Left cardiac atrium (tissue), 4 donors: ENCODE measurements at regions not wholly inside any gene's neighbourhood (a gene's known extent, or its start where the extent isn't known, plus 50 kb on each side); places are given as distances from the start of the nearest gene placed in this dataset.

Source experiments
- ATAC-seq, 2 donors: fragments of 200-7000 bp; cut with Tn5 transposase; one replicate each; pipeline ENCODE4 v1.9.1; 2020; ENCODE audit warnings: mild to moderate bottlenecking in 2 of 2, moderate library complexity in 2 of 2
- DNase-seq: peaks from one replicate; pipeline ENCODE4 v3.0.0-alpha.2; 2020
- intact Hi-C, 2 donors: fragments of 100-400 bp; cut with DNase I; formaldehyde crosslinking; loops; one replicate each; pipeline versions ENCODE4 v1.14.1 to v1.15.1; 2022 to 2023
- donor health status: DM: no; HTN: yes; CAD: no.
- donor health status: DM: no; HTN: yes; CAD: no; lungs with severe emphysema.
- donor health status: DM: yes; HTN: yes; CAD: no.
- donor health status: Dilated cardiomyopathy.

DNA sequence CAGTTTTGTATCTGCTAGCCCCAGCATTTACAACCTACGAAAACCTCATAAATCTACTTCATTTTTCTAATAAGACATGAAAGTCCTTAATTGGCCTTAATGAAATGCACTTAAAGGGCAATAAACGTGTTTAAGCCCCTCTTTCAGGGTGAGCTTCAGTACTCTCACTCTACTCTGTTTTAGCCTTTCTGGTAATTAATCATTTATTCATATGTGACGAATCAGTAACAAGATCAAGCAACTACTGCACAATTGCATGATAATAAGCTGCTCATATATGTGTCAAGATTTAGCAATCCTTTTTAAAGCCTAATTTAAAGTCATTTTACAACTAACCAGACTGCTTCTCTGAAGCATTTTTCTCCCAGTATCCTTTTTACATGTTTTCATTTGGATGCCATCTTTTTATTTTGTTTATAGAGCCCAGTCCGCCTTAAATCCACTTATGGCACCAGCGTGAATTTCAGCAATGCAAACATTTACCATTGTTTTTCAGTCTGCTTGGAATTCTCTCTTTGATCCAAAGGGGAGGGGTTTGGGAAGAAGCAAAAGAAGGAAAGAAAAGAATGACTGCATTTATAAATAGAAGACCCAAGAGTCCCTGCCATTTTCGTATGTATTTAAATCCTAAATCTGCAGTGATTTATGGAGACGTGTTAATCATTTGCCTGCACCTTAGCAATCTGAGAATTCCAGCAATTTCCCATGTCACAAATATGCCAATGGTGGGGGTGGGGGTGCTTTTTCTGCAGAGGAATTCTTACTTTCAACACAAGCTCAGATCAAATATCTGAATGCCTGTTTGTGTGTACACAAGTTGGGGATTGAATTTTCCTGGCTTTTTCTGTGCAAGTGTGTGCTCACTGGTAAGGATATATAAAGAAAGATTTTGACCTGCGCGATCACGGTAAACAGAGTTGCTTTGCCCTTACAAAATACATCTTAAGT lies 230.8 kb upstream of the TBC1D5 start:
- intact Hi-C loops: no loop called here
- ATAC-seq (no peak), DNase-seq (no peak)

- ATAC-seq (no peak), DNase-seq (no peak)
Measured at GRCh38 chr3:17972476-17972875, 230.0 kb upstream of the TBC1D5 start.

DNA sequence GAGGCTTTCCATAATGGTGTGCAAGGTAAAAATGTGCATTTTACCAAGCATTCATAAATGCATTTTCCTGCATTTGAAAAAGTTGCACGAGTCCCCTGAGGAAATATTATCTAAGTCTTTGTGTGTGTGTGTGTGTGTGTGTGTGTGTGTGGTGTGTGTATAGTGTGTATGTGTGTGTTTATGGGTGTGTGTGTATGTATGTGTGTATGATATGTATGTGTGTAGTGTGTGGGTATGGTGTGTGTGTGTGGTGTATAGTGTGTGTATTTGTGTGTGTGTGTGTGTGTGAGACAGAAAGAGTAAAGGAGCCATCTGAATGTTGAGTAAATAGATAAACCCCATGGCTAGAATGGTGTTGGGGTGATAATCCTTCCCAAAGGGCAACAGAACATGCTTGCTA lies 229.6 kb upstream of the TBC1D5 start:
- DNase-seq (no peak), ATAC-seq (no peak)
- intact Hi-C loops: no loop called here

More at GRCh38 chr3:17972476-17972875, 230.0 kb upstream of the TBC1D5 start:
- intact Hi-C loops: no loop called here

- intact Hi-C loops: no loop called here
- ATAC-seq: no peak
- no peak for DNase-seq
Measured at GRCh38 chr3:17969985-17970568, 227.6 kb upstream of the TBC1D5 start.

DNA sequence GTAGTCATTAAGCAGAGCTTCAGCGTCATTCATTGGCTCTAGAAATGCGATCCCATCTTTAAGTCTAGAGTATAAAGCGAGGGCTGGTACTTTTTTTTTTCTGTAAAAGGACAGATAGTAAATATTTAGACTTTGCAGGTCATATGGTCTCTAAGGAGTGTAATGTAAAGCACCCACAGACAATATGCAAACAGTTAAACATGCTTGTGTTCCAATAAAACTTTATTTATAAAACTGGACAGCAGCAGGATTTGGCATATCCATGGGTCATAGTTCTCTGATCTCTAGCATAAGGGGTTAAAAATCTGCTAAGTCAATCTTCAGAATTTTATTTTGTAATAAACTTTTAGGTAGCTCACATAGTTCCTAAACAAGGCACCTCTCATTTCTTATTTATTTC lies 226.8 kb upstream of the TBC1D5 start:
- no peak for DNase-seq
- ATAC-seq: no peak
- intact Hi-C loops: no loop called here

- intact Hi-C loops: no loop called here
- no peak for DNase-seq
- ATAC-seq: no peak
Measured at GRCh38 chr3:17967953-17968607, 225.6 kb upstream of the TBC1D5 start.

DNA sequence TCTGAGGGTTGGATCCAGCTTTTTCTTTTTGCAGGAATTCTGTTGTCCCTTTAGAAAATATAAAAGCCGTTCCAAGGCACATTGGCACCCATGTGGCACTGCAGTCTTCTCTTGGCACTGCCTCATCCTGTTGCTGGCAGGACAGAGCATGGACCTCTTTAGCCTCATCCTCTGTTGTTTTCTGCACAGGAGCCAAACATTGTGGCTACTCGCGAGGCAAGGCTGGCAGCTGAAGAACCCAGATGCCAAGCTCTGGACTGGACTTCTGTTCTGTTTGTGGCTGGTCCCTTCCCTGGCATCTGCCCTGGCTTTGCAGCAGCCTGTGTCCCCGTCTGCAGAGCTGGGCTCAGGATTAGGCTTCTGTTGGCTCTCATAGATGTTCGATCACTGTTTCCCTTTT lies 224.7 kb upstream of the TBC1D5 start:
- intact Hi-C loops: no loop called here
- ATAC-seq: no peak

GRCh38 chr3:17965331-17965730 lies 222.9 kb upstream of the TBC1D5 start:
- ATAC-seq: no peak
- intact Hi-C loops: no loop called here
- no peak for DNase-seq

More for the DNA sequence above, 224.7 kb upstream of the TBC1D5 start:
- no peak for DNase-seq

- intact Hi-C loops: no loop called here
- DNase-seq (no peak), ATAC-seq (no peak)
Measured at GRCh38 chr3:17964108-17964507, 221.7 kb upstream of the TBC1D5 start.

GRCh38 chr3:17955411-17955810 lies 213.0 kb upstream of the TBC1D5 start:
- ATAC-seq (no peak), DNase-seq (no peak)
- intact Hi-C loops: no loop called here

- ATAC-seq (no peak), DNase-seq (no peak)
- intact Hi-C loops: no loop called here
Measured at GRCh38 chr3:17954801-17955200, 212.4 kb upstream of the TBC1D5 start.

- no peak for ATAC-seq
- no peak for DNase-seq
- intact Hi-C loops: no loop called here
Measured at GRCh38 chr3:17951241-17951640, 208.8 kb upstream of the TBC1D5 start.

GRCh38 chr3:17949101-17949500 lies 206.7 kb upstream of the TBC1D5 start:
- DNase-seq: no peak
- intact Hi-C loops: no loop called here
- ATAC-seq: no peak

DNA sequence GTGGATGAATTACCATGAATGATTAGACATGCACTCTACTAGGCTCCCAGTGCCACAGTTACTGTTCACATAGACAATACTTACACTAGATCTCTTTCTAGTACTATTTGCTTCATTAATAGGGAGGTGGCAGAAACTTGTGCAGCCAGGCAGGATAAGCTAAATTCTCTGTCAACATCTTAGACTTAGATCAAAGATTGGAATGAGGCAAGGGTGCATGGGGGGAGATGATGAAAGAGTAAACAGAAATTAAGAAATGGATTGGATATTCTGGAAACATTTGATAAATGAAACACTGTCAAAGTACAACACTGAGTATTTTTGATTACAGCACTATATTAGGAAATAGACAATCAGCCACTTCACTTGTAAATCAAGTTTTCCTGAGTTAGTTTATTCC lies 205.4 kb upstream of the TBC1D5 start:
- no peak for DNase-seq
- ATAC-seq: no peak
- intact Hi-C loops: no loop called here

DNA sequence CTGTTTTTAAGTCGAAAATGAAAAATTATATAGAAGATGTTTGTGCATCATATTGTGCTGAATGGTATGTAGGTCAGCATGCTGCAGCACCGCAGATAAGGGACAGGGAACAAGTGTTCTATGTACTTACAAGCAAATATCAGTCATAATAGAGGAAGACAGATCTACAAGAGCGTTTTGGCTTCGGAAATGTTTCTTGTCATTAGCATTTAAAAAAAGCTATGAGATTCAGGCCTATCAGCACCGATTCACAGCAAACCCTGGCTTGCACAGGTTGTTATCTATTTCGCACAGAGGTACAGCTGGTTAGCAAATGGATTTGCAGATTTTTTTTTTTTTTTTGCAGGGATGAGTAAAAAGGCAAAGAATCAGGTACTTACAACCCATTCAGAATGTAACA lies 204.2 kb upstream of the TBC1D5 start:
- DNase-seq (no peak), ATAC-seq (peak in 1 of 2 donors; percentile 29)
- intact Hi-C loops: no loop called here

DNA sequence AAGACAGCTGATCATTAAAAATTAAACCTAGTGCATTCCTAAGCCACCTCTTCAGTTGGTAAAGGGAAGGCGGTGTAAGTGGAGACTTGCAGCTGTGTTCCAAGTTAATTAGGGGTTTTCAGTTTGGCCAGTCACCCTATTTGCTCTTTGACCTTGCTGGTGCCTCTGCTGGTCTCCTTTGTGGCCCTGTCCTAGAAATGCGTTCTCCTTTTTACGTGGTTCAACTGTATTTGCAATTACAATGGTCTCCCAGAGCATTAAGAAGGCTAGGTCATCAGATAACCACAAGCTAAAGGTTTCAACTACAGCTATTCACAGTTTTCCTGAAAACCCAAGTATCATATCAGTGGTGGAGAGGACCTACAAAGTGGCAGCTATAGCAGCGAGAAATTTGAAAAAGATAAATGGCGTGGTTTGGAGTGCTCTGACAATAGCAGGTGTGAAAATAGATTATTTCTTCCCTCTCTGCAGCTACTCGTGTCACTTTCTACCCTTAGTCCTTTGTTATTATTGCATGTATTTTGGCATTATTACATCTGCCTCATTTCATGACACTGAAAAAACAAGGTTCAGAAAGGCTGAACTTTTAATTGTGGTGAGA lies 203.5 kb upstream of the TBC1D5 start:
- ATAC-seq: peak; percentile 17 to 41
- intact Hi-C loops: no loop called here
- DNase-seq: no peak

GRCh38 chr3:17945018-17945798 lies 202.8 kb upstream of the TBC1D5 start:
- DNase-seq (no peak), ATAC-seq (peak; percentile 58 to 87)
- intact Hi-C loops: no loop called here

GRCh38 chr3:17942856-17943255 lies 200.4 kb upstream of the TBC1D5 start:
- intact Hi-C loops: no loop called here
- no peak for DNase-seq
- no peak for ATAC-seq

DNA sequence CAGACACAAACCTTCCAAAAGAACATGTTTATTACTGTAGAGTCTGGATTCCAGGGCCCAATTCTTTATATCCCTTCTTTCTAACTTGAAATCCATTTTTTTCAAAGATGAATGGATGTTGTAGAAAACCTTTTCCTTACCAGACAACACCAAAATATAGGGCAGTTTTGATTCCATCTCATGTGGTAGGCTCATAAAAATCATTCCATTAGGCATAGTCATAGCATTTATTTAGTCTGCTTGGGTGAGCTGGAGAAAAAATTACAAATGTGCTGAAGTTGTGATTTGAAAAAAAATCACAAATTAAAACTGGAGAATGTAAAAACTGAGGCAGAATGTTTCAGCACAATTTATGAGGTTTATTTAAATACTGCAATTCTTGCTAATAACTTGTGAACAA lies 199.3 kb upstream of the TBC1D5 start:
- intact Hi-C loops: no loop called here
- ATAC-seq: no peak
- DNase-seq: no peak
